ENCODE measurements at regions not wholly inside any gene's neighbourhood (a gene's known extent, or its start where the extent isn't known, plus 50 kb on each side); places are given as distances from the start of the nearest gene placed in this dataset.

DNA sequence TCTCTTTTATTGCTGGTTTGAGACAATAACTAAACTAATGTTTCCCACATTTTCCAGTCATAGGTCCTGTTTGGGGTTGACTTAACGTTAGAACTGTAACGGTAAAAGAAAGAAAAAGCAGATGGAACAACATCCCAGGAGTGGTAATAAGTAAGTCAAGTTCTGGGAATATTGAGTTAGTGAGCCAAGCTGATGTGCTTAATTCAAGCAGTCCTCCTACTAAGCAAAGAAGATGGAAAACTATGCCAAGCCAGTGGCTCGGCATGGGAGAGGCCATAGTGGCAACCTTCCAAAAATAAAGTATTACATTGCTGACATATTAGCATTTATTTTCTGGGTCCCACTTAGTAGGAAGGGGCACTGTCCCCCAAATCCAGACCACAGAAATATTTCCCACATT, 161.7 kb upstream of the CDH5 start:
- Histone ChIP-seq H2AFZ (ENCODE audit: low read length) (no peak overlapping the region), H3K36me3 (ENCODE audit: insufficient read depth, low read length) (no peaks in the 10 kb centered on the region), H3K4me3 (ENCODE audit: low read depth, low read length, poor library complexity, severe bottlenecking) (no peak overlapping the region), H3K4me1 (ENCODE audit: insufficient read depth, low read length, poor library complexity, severe bottlenecking) (no peaks in the 10 kb centered on the region), H3K9me2 (ENCODE audit: insufficient read depth, low read length) (no peaks in the 10 kb centered on the region), H3K79me2 (ENCODE audit: insufficient read depth, low read depth, low read length) (no peaks in the 10 kb centered on the region), H4K20me1 (ENCODE audit: insufficient read depth, low read length) (no peaks in the 10 kb centered on the region), H3K4me2 (ENCODE audit: low read length) (no peak overlapping the region), H3K9me3 (ENCODE audit: low read length) (no peaks in the 10 kb centered on the region), H3K27ac (ENCODE audit: low read depth, low read length, poor library complexity, severe bottlenecking) (no peak overlapping the region)
- ChIA-PET CTCF (ENCODE audit: unreplicated experiment) (no interaction called here), POLR2A (no interaction called here)
- DNase-seq (ENCODE audit: low spot score), result no peak
- intact Hi-C loops (cut with micrococcal nuclease; ENCODE audit: unreplicated experiment), result no loop called here
- BruUV-seq (replicated peaks), result no TSS peak
- no peak for TF ChIP-seq EZH2phosphoT487 (IDR thresholded peaks at IDR 0.05; ENCODE audit: borderline replicate concordance, low read depth, low read length)
- TF ChIP-seq, protein P1, sequence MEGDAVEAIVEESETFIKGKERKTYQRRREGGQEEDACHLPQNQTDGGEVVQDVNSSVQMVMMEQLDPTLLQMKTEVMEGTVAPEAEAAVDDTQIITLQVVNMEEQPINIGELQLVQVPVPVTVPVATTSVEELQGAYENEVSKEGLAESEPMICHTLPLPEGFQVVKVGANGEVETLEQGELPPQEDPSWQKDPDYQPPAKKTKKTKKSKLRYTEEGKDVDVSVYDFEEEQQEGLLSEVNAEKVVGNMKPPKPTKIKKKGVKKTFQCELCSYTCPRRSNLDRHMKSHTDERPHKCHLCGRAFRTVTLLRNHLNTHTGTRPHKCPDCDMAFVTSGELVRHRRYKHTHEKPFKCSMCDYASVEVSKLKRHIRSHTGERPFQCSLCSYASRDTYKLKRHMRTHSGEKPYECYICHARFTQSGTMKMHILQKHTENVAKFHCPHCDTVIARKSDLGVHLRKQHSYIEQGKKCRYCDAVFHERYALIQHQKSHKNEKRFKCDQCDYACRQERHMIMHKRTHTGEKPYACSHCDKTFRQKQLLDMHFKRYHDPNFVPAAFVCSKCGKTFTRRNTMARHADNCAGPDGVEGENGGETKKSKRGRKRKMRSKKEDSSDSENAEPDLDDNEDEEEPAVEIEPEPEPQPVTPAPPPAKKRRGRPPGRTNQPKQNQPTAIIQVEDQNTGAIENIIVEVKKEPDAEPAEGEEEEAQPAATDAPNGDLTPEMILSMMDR (conservative IDR thresholded peaks at IDR 0.05; ENCODE audit: low read length), result no peak

DNA sequence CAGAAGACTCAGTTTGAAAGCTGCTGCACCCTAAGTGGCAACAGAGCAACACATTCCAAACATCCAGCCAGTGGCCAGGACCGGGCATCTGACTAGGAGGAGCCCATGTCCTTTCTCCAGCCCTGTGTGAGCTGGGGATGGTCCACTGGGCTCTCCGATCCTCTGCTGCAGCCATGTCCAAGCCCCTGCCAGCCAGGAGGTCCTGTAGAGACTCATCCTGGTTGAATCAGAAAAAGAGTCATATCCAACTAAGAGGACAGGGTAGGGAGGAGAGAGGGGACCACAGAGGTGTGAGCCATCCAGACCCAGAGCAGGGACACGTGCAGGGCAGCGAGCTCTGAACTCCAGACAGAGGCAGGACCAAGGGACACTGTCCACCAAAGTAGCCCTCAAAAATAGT, 163.0 kb upstream of the CDH5 start:
- no peaks in the 10 kb centered on the region for H3K9me2 ChIP-seq (ENCODE audit: insufficient read depth, low read length)
- H3K36me3 ChIP-seq (ENCODE audit: insufficient read depth, low read length), result no peaks in the 10 kb centered on the region
- H3K79me2 ChIP-seq (ENCODE audit: insufficient read depth, low read depth, low read length), result no peaks in the 10 kb centered on the region
- no peak for TF ChIP-seq EZH2phosphoT487 (IDR thresholded peaks at IDR 0.05; ENCODE audit: borderline replicate concordance, low read depth, low read length)
- TF ChIP-seq, protein P1 (conservative IDR thresholded peaks at IDR 0.05; ENCODE audit: low read length), result no peak
- no peaks in the 10 kb centered on the region for H3K4me1 ChIP-seq (ENCODE audit: insufficient read depth, low read length, poor library complexity, severe bottlenecking)
- H3K27ac ChIP-seq (ENCODE audit: low read depth, low read length, poor library complexity, severe bottlenecking), result no peak overlapping the region
- H4K20me1 ChIP-seq (ENCODE audit: insufficient read depth, low read length), result no peaks in the 10 kb centered on the region
- CTCF ChIA-PET (ENCODE audit: unreplicated experiment), result no interaction called here
- no TSS peak for BruUV-seq (replicated peaks)
- intact Hi-C loops (cut with micrococcal nuclease; ENCODE audit: unreplicated experiment), result no loop called here
- H2AFZ ChIP-seq (ENCODE audit: low read length), result no peak overlapping the region
- POLR2A ChIA-PET, result no interaction called here
- no peak for DNase-seq (ENCODE audit: low spot score)
- H3K4me2 ChIP-seq (ENCODE audit: low read length), result no peak overlapping the region
- no peak overlapping the region for H3K4me3 ChIP-seq (ENCODE audit: low read depth, low read length, poor library complexity, severe bottlenecking)
- H3K9me3 ChIP-seq (ENCODE audit: low read length), result no peaks in the 10 kb centered on the region

DNA sequence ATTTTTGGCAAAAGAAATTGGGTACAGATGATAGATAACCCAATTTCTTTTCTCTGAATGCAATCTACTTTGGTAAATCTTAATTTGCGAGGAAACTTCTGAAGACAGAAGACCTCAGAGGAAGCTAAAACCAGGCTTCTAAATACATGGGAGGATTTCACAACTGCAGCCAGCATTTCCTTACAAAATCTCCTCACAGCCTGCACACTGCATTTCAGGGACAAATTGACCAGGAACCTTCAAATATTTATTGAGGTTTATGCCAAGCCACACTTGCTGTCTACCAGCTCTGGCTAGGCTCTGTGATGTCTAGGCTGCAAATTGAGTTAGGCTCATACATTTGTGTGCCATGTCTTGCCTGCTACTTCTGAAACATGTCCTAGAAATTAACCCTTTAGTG, 167.3 kb upstream of the CDH5 start:
- H3K9me3 ChIP-seq (ENCODE audit: low read length), result no peaks in the 10 kb centered on the region
- intact Hi-C loops (cut with micrococcal nuclease; ENCODE audit: unreplicated experiment), result no loop called here
- ChIA-PET CTCF (ENCODE audit: unreplicated experiment) (no interaction called here), POLR2A (no interaction called here)
- BruUV-seq (replicated peaks), result no TSS peak
- no peak overlapping the region for H3K27ac ChIP-seq (ENCODE audit: low read depth, low read length, poor library complexity, severe bottlenecking)
- DNase-seq (ENCODE audit: low spot score), result no peak
- H3K4me3 ChIP-seq (ENCODE audit: low read depth, low read length, poor library complexity, severe bottlenecking), result no peak overlapping the region
- no peak overlapping the region for H2AFZ ChIP-seq (ENCODE audit: low read length)
- no peaks in the 10 kb centered on the region for H3K36me3 ChIP-seq (ENCODE audit: insufficient read depth, low read length)
- no peaks in the 10 kb centered on the region for H3K4me1 ChIP-seq (ENCODE audit: insufficient read depth, low read length, poor library complexity, severe bottlenecking)
- no peak overlapping the region for H3K4me2 ChIP-seq (ENCODE audit: low read length)
- H3K9me2 ChIP-seq (ENCODE audit: insufficient read depth, low read length), result no peaks in the 10 kb centered on the region
- H3K79me2 ChIP-seq (ENCODE audit: insufficient read depth, low read depth, low read length), result no peaks in the 10 kb centered on the region
- TF ChIP-seq, protein P1 (conservative IDR thresholded peaks at IDR 0.05; ENCODE audit: low read length), result no peak
- TF ChIP-seq EZH2phosphoT487 (IDR thresholded peaks at IDR 0.05; ENCODE audit: borderline replicate concordance, low read depth, low read length), result no peak
- no peaks in the 10 kb centered on the region for H4K20me1 ChIP-seq (ENCODE audit: insufficient read depth, low read length)
